ENCODE measurements at regions not wholly inside any gene's neighbourhood (a gene's known extent, or its start where the extent isn't known, plus 50 kb on each side); places are given as distances from the start of the nearest gene placed in this dataset.

GRCh38 chr5:90141984-90142383 is 267.6 kb downstream of the CETN3 start:
- no peak for TF ChIP-seq CTCF (conservative IDR thresholded peaks at IDR 0.05; ENCODE audit: low read depth, low read length)
- no peak for TF ChIP-seq EZH2 (IDR thresholded peaks at IDR 0.05; ENCODE audit: low read length, unreplicated experiment)
- no peak for TF ChIP-seq EZH2phosphoT487 (IDR thresholded peaks at IDR 0.05; ENCODE audit: borderline replicate concordance, low read length)

All from PC-3 (cell line).